ENCODE measurements at regions not wholly inside any gene's neighbourhood (a gene's known extent, or its start where the extent isn't known, plus 50 kb on each side); places are given as distances from the start of the nearest gene placed in this dataset.

- no peak for DNase-seq (ENCODE audit: low read depth)
These were observed 720.5 kb downstream of the VRK1 start for GRCh38 chr14:97517566-97518234.

DNA sequence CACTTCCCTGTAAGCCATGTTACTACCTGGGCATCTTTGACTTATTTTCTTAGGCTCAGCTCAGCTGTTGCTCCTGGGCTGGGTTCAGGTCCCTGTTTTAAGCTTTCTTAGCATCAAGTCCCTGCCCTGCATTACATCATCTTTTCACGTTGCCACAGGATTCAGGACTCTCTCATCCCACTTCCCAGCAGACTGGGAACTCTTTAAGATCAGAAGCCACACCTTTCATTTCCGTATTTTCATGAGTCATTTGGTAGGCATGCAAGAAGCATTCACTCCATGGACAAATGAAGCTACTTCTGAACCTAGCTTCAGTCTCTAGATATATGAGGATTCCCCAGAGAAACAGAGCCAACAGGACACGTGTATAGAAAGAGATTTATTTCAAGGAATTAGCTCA lies 726.8 kb downstream of the VRK1 start:
- no peak for DNase-seq (ENCODE audit: low read depth)

DNA sequence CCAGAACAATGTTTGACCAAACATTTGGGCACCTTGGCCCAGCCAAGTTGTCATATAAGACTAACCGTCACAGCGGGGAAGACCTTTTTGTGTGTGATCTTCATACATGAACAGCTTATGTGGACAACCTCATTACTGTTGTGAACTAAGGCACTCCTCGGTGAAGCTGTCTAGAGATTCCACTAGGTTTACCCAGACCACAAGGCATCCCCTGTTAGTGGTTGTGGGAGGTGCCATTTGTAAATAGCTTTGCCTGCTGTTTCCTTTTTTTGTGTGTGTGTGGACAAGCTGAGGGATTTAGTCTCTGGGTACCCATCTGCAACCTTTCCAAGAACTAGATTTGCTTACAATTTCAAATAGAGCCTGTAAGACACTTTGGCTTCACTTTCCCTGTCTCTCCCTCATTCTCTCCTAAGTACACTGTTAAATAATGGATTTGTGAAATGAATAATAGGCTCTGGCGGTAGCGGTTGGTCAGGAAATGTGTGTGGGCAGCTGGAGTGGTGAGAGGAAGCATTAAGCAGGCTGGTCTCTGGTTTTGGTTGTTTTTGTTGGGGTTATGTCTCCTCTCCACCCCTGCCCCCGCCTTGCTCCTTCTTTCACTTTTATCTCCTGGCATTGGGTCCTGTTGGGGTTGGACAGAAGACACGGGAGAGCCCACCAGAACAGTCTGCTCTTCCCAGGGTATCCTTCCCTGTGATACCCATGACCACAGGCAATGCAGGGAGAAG lies 727.6 kb downstream of the VRK1 start:
- no peak for DNase-seq (ENCODE audit: low read depth)

GRCh38 chr14:97527993-97528392 lies 730.8 kb downstream of the VRK1 start:
- no peak for DNase-seq (ENCODE audit: low read depth)

- no peak for DNase-seq (ENCODE audit: low read depth)
These were observed 734.9 kb downstream of the VRK1 start for GRCh38 chr14:97532052-97532451.

DNA sequence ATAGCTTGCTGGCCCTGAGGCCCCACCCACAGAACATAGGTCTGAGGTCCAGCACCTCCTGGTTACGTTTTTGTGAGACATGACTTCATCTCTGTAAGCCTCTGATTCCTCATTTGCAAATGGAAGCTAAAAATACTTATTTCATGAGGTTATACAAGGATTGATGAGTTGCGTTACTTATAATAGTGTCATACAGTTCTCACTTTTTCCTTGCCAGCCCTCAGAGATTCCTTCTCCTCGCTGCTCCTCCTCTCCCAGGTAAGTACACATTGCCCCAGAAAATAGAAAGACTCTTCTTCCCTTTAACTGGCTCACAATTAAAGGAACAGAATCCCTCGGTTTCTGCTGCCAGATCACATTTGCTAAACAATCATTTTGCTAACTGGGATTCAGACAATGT lies 739.2 kb downstream of the VRK1 start:
- DNase-seq (ENCODE audit: low read depth): no peak

DNA sequence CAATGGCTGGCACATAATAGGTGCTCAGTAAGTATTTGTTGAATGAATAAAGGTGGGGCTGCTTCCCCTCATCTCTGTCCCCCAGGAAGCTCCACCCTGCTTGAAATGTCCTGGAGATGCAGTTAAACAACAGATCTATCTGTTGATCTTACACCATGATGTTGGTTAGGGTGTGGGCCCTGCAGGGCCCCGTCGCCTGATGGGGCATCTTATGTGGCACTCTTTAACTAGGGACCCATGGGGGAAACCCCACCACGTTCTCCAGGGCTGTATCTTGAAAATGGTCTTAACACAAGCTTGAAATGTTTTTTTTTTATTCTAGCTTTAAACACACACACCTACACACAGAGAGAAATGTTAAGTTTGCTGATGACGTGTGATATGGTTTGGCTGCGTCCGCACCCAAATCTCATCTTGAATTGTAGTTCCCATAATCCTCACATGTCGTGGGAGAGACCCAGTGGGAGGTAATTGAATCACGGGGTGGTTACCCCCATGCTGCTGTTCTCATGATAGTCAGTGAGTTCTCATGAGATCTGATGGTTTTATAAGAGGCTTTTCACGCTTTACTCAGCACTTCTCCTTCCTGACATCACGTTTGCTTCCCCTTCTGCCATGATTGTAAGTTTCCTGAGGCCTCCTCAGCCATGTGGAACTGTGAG lies 741.7 kb downstream of the VRK1 start:
- no peak for DNase-seq (ENCODE audit: low read depth)

DNA sequence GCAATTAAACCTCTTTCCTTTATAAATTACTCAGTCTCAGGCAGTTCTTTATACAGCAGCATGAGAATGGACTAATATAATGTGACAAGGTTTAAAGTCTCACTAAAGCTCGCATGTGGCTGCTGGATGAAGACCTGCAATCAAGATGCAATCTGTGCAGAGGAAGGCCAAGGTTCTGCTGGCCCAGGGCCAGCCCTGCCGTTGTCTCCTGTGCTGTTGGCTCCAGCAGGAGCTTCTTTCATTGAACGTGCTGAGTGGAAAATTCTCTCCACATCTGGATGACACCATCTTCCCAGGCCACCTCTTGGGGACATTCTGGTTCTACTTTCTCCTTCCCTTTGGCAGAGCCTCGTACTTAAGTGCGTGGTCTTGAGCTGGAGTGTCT lies 742.2 kb downstream of the VRK1 start:
- no peak for DNase-seq (ENCODE audit: low read depth)

DNA sequence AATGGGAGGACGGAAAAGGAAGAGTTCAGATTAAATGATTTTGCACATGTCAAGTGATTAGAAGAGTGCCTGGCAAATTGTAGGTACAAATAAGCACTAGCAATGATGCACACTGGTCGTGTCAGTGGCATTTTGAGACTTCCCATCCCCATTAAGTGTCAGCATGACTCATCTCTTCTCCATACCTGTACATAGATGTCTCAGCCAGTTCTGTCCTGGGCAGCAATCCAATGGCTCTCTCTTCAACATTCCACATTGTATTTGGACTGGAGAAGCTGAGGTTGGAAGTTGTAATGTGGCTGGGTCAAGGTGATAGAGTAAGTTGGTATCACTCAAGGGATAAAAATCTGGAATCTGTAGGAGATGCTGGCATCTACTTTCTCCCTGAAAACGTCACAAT lies 742.7 kb downstream of the VRK1 start:
- DNase-seq (ENCODE audit: low read depth): no peak

GRCh38 chr14:97543221-97543620 lies 746.0 kb downstream of the VRK1 start:
- DNase-seq (ENCODE audit: low read depth): no peak

DNA sequence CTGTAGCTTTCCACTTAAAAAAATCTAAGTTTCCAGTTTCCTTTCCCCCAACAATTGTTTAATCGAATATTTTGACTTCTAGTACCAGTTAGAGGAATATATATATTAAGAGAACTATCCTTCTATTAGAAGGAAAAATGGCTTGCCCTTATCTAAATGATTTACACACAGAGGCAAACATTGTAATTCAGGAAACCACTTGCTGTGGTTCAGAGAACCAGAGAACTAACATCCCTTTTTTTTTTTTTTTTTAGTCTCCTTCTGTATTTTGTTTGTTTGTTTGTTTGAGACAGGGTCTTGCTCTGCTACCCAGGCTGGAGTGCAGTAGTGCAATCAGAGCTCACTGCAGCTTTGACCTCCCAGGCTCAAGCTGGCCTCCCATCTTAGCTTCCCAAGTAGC lies 746.6 kb downstream of the VRK1 start:
- no peak for DNase-seq (ENCODE audit: low read depth)

DNA sequence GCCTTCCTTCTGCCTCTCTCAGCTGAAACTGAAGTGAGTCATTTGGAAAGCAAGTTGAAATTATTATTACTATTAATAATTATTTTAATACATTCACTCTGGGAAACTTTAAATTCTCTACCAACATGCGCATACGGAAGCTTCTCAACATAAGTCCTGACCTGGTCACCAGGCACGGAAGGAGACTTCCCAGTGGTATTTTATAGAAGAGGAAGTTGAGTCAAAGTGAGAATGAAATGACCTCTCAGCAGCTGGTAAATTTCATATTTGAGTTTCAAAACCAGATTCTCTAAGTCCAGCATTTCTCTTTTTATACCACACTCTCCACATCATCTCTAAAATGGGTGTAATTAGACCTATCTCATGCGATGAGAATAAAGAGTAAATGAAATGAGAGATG lies 747.4 kb downstream of the VRK1 start:
- no peak for DNase-seq (ENCODE audit: low read depth)

DNA sequence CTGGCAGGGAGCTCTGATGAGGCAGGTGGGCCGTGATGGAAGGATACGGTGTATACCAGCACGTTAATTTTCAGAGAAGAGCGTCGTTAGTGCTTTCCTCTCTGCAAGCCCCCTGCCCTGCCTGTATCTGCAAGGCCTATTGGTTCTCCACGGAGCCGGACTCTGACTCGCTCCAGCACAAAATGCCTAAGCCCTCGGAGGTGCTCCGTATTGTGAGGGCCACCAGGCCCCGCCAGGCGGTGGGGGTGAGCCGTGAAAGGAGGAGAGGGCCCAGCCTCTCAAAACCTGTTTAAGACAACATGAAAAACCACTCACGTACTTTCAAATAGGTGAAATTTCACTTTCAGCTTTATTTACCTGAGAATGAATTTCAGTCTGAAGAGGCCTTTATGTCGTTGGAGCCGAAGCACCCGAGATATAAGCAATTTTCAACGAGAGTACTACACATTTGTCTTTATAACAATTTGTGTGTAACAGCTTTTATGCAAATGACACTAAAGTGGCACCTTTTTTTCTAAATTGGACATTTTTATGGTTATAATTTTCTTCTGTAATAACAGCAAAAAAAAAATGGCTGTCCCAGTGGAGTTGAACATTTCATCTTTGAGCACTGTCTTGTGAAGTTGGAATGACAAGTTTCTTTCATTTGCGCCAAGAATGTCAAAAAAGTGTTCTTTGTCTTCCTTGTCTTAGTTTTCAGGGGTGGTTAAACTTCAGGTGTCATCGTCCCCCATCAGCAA lies 749.5 kb downstream of the VRK1 start:
- DNase-seq (ENCODE audit: low read depth): no peak

GRCh38 chr14:97550463-97550862 lies 753.3 kb downstream of the VRK1 start:
- DNase-seq (ENCODE audit: low read depth): no peak

DNA sequence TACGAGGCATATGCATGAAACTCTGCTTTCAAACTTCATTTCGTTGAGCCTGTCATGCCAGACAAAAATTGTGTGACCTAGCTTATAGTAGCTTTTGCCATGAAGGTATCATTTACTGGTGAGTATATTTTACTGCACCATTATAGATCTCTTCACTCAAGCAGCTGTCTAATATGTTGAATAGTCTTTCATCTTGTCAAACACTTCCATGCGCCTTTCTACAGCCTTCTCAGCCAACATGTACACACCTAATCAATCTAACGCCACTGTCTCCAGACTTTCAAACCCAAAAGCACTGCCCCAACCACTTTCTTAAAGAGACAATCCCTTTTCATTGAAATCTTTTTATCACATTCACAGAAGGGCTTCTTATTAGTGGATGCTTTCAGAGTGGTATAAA lies 757.4 kb downstream of the VRK1 start:
- no peak for DNase-seq (ENCODE audit: low read depth)

- DNase-seq (ENCODE audit: low read depth): no peak
These were observed 767.2 kb downstream of the VRK1 start for GRCh38 chr14:97564334-97564733.

- DNase-seq (ENCODE audit: low read depth): no peak
These were observed 774.0 kb downstream of the VRK1 start for GRCh38 chr14:97571201-97571600.

GRCh38 chr14:97571866-97572555 lies 774.8 kb downstream of the VRK1 start:
- DNase-seq (ENCODE audit: low read depth): no peak

GRCh38 chr14:97572583-97573458 lies 775.6 kb downstream of the VRK1 start:
- no peak for DNase-seq (ENCODE audit: low read depth)

- no peak for DNase-seq (ENCODE audit: low read depth)
These were observed 778.5 kb downstream of the VRK1 start for GRCh38 chr14:97575677-97576076.

DNA sequence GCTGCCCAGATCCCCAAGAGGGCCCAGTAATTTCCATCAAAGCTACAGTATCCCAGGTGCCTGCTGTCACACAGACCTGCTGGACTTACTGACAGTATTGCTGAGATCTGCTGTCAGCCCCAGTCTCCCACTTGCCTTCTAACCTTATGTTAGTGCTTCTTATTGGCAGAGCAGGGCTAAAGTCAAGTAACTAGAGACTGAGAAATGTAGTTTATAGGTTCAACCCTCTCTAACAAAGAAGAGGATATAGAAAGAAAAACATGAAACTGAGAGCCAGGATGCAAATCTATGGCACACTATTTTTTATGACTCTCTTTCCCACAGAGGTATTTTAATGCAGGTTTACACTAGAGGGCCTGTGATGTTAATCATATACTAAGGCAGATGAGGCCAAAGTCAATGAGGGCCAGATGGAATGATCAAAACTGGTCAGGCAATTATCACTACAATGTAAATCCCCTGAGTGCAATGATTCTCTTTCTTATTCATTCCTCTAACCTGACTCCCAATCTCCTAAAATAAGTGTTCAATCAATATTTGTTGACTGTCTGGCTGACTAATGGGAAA lies 781.9 kb downstream of the VRK1 start:
- DNase-seq (ENCODE audit: low read depth): no peak

Measured in stimulated activated CD8-positive, alpha-beta memory T cell treated with anti-CD3 and anti-CD28 coated beads, Interleukin-4, amount 100 ng/mL, for 24 hours (primary cell).